SJSA1 (cell line): ENCODE measurements at regions not wholly inside any gene's neighbourhood (a gene's known extent, or its start where the extent isn't known, plus 50 kb on each side); places are given as distances from the start of the nearest gene placed in this dataset.

Source experiments
- DNase-seq, 2 experiments: peaks; one replicate each; pipeline ENCODE4 v3.0.0-alpha.2; 2015 to 2020; ENCODE audit warnings: low spot score in 2 of 2, low read depth in 1 of 2
- H3K27ac ChIP-seq: fragments of 250-450 bp; sonication (Bioruptor Pico); 2 replicates; pipeline ENCODE4 v1.5.1; 2020; ENCODE audit warnings: mild to moderate bottlenecking, moderate library complexity
- H3K27me3 ChIP-seq: fragments of 250-450 bp; sonication (Bioruptor Pico); replicated peaks from 2 replicates; pipeline ENCODE4 v1.5.1; 2020; ENCODE audit warnings: mild to moderate bottlenecking, moderate library complexity
- H3K36me3 ChIP-seq: fragments of 250-450 bp; sonication (Bioruptor Pico); 2 replicates; pipeline ENCODE4 v1.5.1; 2020; ENCODE audit warnings: mild to moderate bottlenecking
- H3K4me1 ChIP-seq: fragments of 250-450 bp; sonication (Bioruptor Pico); replicated peaks from 2 replicates; pipeline ENCODE4 v1.6.1; 2021; ENCODE audit warnings: mild to moderate bottlenecking
- H3K4me3 ChIP-seq: fragments of 250-450 bp; sonication (Bioruptor Pico); 2 replicates; pipeline ENCODE4 v1.5.1; 2020; ENCODE audit warnings: mild to moderate bottlenecking
- H3K9me3 ChIP-seq: fragments of 250-450 bp; sonication (Bioruptor Pico); replicated peaks from 2 replicates; pipeline ENCODE4 v1.5.1; 2020; ENCODE audit warnings: mild to moderate bottlenecking

- Histone ChIP-seq H3K27me3 (no peaks in the 10 kb centered on the region), H3K4me1 (peaks cover 33% of the 10 kb centered on the region), H3K9me3 (no peaks in the 10 kb centered on the region), H3K4me3 (no peak overlapping the region), H3K27ac (no peak overlapping the region), H3K36me3 (no peaks in the 10 kb centered on the region)
- peak in 1 of 2 experiments; percentile 17 for DNase-seq
Observed at GRCh38 chr7:155959894-155960293, 147.6 kb upstream of the SHH start.

GRCh38 chr7:155956977-155957376 lies 144.7 kb upstream of the SHH start:
- Histone ChIP-seq H3K9me3 (no peaks in the 10 kb centered on the region), H3K36me3 (no peaks in the 10 kb centered on the region), H3K4me3 (no peak overlapping the region), H3K27me3 (no peaks in the 10 kb centered on the region), H3K4me1 (peaks cover 29% of the 10 kb centered on the region), H3K27ac (no peak overlapping the region)
- DNase-seq: no peak

GRCh38 chr7:155955367-155955635 lies 143.0 kb upstream of the SHH start:
- DNase-seq: no peak
- Histone ChIP-seq H3K4me3 (no peak overlapping the region), H3K36me3 (no peaks in the 10 kb centered on the region), H3K27ac (no peak overlapping the region), H3K27me3 (no peaks in the 10 kb centered on the region), H3K4me1 (peaks cover 34% of the 10 kb centered on the region), H3K9me3 (no peaks in the 10 kb centered on the region)

GRCh38 chr7:155954550-155955366 lies 142.5 kb upstream of the SHH start:
- no peaks in the 10 kb centered on the region for H3K9me3 ChIP-seq
- no peak for DNase-seq
- H3K4me1 ChIP-seq: peaks cover 29% of the 10 kb centered on the region
- H3K4me3 ChIP-seq: no peak overlapping the region
- no peaks in the 10 kb centered on the region for H3K36me3 ChIP-seq
- no peak overlapping the region for H3K27ac ChIP-seq
- H3K27me3 ChIP-seq: no peaks in the 10 kb centered on the region

- Histone ChIP-seq H3K9me3 (no peaks in the 10 kb centered on the region), H3K36me3 (no peaks in the 10 kb centered on the region), H3K4me3 (no peak overlapping the region), H3K27ac (no peak overlapping the region), H3K27me3 (no peaks in the 10 kb centered on the region), H3K4me1 (peaks cover 24% of the 10 kb centered on the region)
- no peak for DNase-seq
Observed at GRCh38 chr7:155953781-155954549, 141.7 kb upstream of the SHH start.

- no peaks in the 10 kb centered on the region for H3K9me3 ChIP-seq
- H3K36me3 ChIP-seq: no peaks in the 10 kb centered on the region
- peaks cover 24% of the 10 kb centered on the region for H3K4me1 ChIP-seq
- H3K4me3 ChIP-seq: no peak overlapping the region
- no peak overlapping the region for H3K27ac ChIP-seq
- DNase-seq: no peak
- H3K27me3 ChIP-seq: no peaks in the 10 kb centered on the region
Observed at GRCh38 chr7:155953501-155953778, 141.2 kb upstream of the SHH start.

GRCh38 chr7:155951554-155952158 lies 139.4 kb upstream of the SHH start:
- peak; percentile 91 to 92 for DNase-seq
- peak overlapping the region; percentile 88 for H3K27ac ChIP-seq
- H3K36me3 ChIP-seq: no peaks in the 10 kb centered on the region
- peak overlapping the region; percentile 2; the same call in 1 of the 2 replicates for H3K4me3 ChIP-seq
- no peaks in the 10 kb centered on the region for H3K27me3 ChIP-seq
- no peaks in the 10 kb centered on the region for H3K9me3 ChIP-seq
- H3K4me1 ChIP-seq: peaks cover 24% of the 10 kb centered on the region

- DNase-seq: no peak
- Histone ChIP-seq H3K36me3 (no peaks in the 10 kb centered on the region), H3K9me3 (0 out of 2 replicates have a peak, but pooled peaks cover under 1% of the 10 kb centered on the region), H3K4me3 (no peak overlapping the region), H3K27ac (peak overlapping the region; percentile 88), H3K27me3 (no peaks in the 10 kb centered on the region), H3K4me1 (peaks cover 24% of the 10 kb centered on the region)
Observed at GRCh38 chr7:155950898-155951553, 138.8 kb upstream of the SHH start.

- Histone ChIP-seq H3K27me3 (no peaks in the 10 kb centered on the region), H3K9me3 (0 out of 2 replicates have a peak, but pooled peaks cover 4% of the 10 kb centered on the region), H3K27ac (no peak overlapping the region), H3K36me3 (no peaks in the 10 kb centered on the region), H3K4me1 (peaks cover 24% of the 10 kb centered on the region), H3K4me3 (no peak overlapping the region)
- DNase-seq: no peak
Observed at GRCh38 chr7:155948845-155949244, 136.6 kb upstream of the SHH start.

- DNase-seq: no peak
- peaks cover 24% of the 10 kb centered on the region for H3K4me1 ChIP-seq
- no peaks in the 10 kb centered on the region for H3K27me3 ChIP-seq
- H3K27ac ChIP-seq: no peak overlapping the region
- no peak overlapping the region for H3K4me3 ChIP-seq
- 0 out of 2 replicates have a peak, but pooled peaks cover 4% of the 10 kb centered on the region for H3K9me3 ChIP-seq
- H3K36me3 ChIP-seq: no peaks in the 10 kb centered on the region
Observed at GRCh38 chr7:155948423-155948822, 136.2 kb upstream of the SHH start.

GRCh38 chr7:155947051-155947450 lies 134.8 kb upstream of the SHH start:
- Histone ChIP-seq H3K9me3 (0 out of 2 replicates have a peak, but pooled peaks cover 4% of the 10 kb centered on the region), H3K36me3 (no peaks in the 10 kb centered on the region), H3K27me3 (0 out of 2 replicates have a peak, but pooled peaks cover 2% of the 10 kb centered on the region), H3K4me1 (peaks cover 17% of the 10 kb centered on the region), H3K4me3 (no peak overlapping the region), H3K27ac (no peak overlapping the region)
- no peak for DNase-seq

- Histone ChIP-seq H3K4me1 (peaks cover 4% of the 10 kb centered on the region), H3K27me3 (peaks cover 6% of the 10 kb centered on the region; the same call in 1 of the 2 replicates), H3K9me3 (0 out of 2 replicates have a peak, but pooled peaks cover 4% of the 10 kb centered on the region), H3K36me3 (no peaks in the 10 kb centered on the region), H3K4me3 (no peak overlapping the region), H3K27ac (no peak overlapping the region)
- DNase-seq: no peak
Observed at GRCh38 chr7:155945670-155946325, 133.5 kb upstream of the SHH start.

- H3K36me3 ChIP-seq: no peaks in the 10 kb centered on the region
- H3K27me3 ChIP-seq: peaks cover 11% of the 10 kb centered on the region; the same call in 1 of the 2 replicates
- H3K4me1 ChIP-seq: no peaks in the 10 kb centered on the region
- no peak for DNase-seq
- H3K27ac ChIP-seq: no peak overlapping the region
- 0 out of 2 replicates have a peak, but pooled peaks cover 4% of the 10 kb centered on the region for H3K9me3 ChIP-seq
- H3K4me3 ChIP-seq: no peak overlapping the region
Observed at GRCh38 chr7:155944901-155945300, 132.6 kb upstream of the SHH start.
